Spleen (tissue), 11 donors: ENCODE measurements at regions not wholly inside any gene's neighbourhood (a gene's known extent, or its start where the extent isn't known, plus 50 kb on each side); places are given as distances from the start of the nearest gene placed in this dataset.

Experiments used
- DNase-seq: peaks from one replicate; pipeline ENCODE4 v3.0.0-alpha.2; 2020
- H3K27ac ChIP-seq, 8 donors: fragments of 200-600 bp; sonication (generic) in 7 of 8; 1 replicate in 4 of 8; 2 replicates in 4 of 8; pipeline versions ENCODE4 v1.5.0 to v1.8.0; 2016 to 2021; ENCODE audit warnings: inconsistent platforms in 4 of 8, mild to moderate bottlenecking in 4 of 8, moderate library complexity in 1 of 8
- H3K27me3 ChIP-seq, 7 donors: fragments of 200-600 bp; sonication (generic) in 6 of 7; replicated peaks in 1 of 7; 1 replicate in 4 of 7; 2 replicates in 3 of 7; pipeline versions ENCODE4 v1.5.0 to v1.8.0; 2016 to 2021; ENCODE audit warnings: inconsistent platforms in 3 of 7, mild to moderate bottlenecking in 1 of 7
- H3K36me3 ChIP-seq, 6 donors: fragments of 200-600 bp; sonication (generic) in 5 of 6; 1 replicate in 4 of 6; 2 replicates in 2 of 6; pipeline versions ENCODE4 v1.5.0 to v1.8.0; 2016 to 2021; ENCODE audit warnings: inconsistent platforms in 2 of 6
- H3K4me1 ChIP-seq, 6 donors: fragments of 200-600 bp; sonication (generic) in 5 of 6; 1 replicate in 3 of 6; 2 replicates in 3 of 6; pipeline versions ENCODE4 v1.5.0 to v1.8.0; 2016 to 2021; ENCODE audit warnings: inconsistent platforms in 3 of 6
- H3K4me3 ChIP-seq, 8 donors: fragments of 200-600 bp; sonication (generic) in 7 of 8; 1 replicate in 4 of 8; 2 replicates in 4 of 8; pipeline versions ENCODE4 v1.5.0 to v1.8.0; 2016 to 2021; ENCODE audit warnings: inconsistent platforms in 4 of 8, mild to moderate bottlenecking in 4 of 8, moderate library complexity in 2 of 8
- H3K9me3 ChIP-seq, 8 donors: fragments of 200-600 bp; sonication (generic) in 7 of 8; 1 replicate in 4 of 8; 2 replicates in 4 of 8; pipeline versions ENCODE4 v1.5.0 to v1.8.0; 2016 to 2021; ENCODE audit warnings: inconsistent platforms in 4 of 8
- POLR2A ChIP-seq, 3 donors: fragments of 450-650 bp; IDR thresholded peaks; one replicate each; pipeline ENCODE4 v1.5.1; 2017; ENCODE audit warnings: antibody characterized with exemption in 3 of 3, mild to moderate bottlenecking in 1 of 3
- POLR2AphosphoS5 ChIP-seq, 3 donors: sonication (generic); formaldehyde crosslinking; IDR thresholded peaks; one replicate each; pipeline ENCODE4 v1.5.1; 2017; ENCODE audit warnings: antibody characterized with exemption in 3 of 3
- WGBS, 5 donors: extraction: QIAGEN DNeasy Blood & Tissue Kit in 3 of 5; methylation state at CpG; one replicate each; pipeline versions ENCODE4 v1.1.5 to v1.1.7; 2013 to 2018; 5-methylcytosine and 5-hydroxymethylcytosine counted together
- intact Hi-C: fragments of 100-400 bp; cut with DNase I; formaldehyde crosslinking; loops from one replicate; pipeline ENCODE4 v1.15.0; 2023; ENCODE audit warnings: low total_unique reads
- TF ChIP-seq, protein P1 (sequence below), 11 experiments: fragments of 200-600 bp in 7 of 11; fragments of 450-650 bp in 4 of 11; sonication (generic) in 4 of 11; IDR thresholded peaks in 8 of 11; conservative IDR thresholded peaks in 3 of 11; 1 replicate in 7 of 11; 2 replicates in 4 of 11; pipeline versions ENCODE4 v1.4.0 to v1.8.0; 2016 to 2021; ENCODE audit warnings: antibody characterized with exemption in 11 of 11, inconsistent platforms in 4 of 11, mild to moderate bottlenecking in 1 of 11
- donor health status: healthy with polysubstance abuse.
- donor health status: DM: no; HTN: no; CAD: no; lungs with moderate emphysema.
- donor health status: DM: no; HTN: no; CAD: no.
- donor health status: Bipolar disorder and iron deficiency.
- donor health status: healthy.
- donor health status: DM: no; HTN: no; CAD: no.
- donor health status: DM: yes; HTN: yes; CAD: no.

- TF ChIP-seq POLR2A (IDR thresholded peaks at IDR 0.05) (no peak), POLR2AphosphoS5 (IDR thresholded peaks at IDR 0.05) (no peak)
- TF ChIP-seq, protein P1, sequence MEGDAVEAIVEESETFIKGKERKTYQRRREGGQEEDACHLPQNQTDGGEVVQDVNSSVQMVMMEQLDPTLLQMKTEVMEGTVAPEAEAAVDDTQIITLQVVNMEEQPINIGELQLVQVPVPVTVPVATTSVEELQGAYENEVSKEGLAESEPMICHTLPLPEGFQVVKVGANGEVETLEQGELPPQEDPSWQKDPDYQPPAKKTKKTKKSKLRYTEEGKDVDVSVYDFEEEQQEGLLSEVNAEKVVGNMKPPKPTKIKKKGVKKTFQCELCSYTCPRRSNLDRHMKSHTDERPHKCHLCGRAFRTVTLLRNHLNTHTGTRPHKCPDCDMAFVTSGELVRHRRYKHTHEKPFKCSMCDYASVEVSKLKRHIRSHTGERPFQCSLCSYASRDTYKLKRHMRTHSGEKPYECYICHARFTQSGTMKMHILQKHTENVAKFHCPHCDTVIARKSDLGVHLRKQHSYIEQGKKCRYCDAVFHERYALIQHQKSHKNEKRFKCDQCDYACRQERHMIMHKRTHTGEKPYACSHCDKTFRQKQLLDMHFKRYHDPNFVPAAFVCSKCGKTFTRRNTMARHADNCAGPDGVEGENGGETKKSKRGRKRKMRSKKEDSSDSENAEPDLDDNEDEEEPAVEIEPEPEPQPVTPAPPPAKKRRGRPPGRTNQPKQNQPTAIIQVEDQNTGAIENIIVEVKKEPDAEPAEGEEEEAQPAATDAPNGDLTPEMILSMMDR (IDR thresholded peaks at IDR 0.05 in 8 of 11, conservative IDR thresholded peaks at IDR 0.05 in 3 of 11), result no peak
- H3K9me3 ChIP-seq, result no peaks in the 10 kb centered on the region
- 59 to 79% (median 75%) methylated on average over 6 of the region's 6 CpGs for WGBS, 5 donors
- H3K4me3 ChIP-seq, result no peak overlapping the region
- H3K36me3 ChIP-seq, result no peaks in the 10 kb centered on the region
- no peaks in the 10 kb centered on the region for H3K4me1 ChIP-seq
- no peak for DNase-seq
- H3K27me3 ChIP-seq, result peaks cover 0 to 6% (median 0%) of the 10 kb centered on the region in 7 donors
- intact Hi-C loops, result no loop called here
- no peak overlapping the region for H3K27ac ChIP-seq
Measured at GRCh38 chr17:71760062-71760720, 360.6 kb upstream of the SOX9 start.

DNA sequence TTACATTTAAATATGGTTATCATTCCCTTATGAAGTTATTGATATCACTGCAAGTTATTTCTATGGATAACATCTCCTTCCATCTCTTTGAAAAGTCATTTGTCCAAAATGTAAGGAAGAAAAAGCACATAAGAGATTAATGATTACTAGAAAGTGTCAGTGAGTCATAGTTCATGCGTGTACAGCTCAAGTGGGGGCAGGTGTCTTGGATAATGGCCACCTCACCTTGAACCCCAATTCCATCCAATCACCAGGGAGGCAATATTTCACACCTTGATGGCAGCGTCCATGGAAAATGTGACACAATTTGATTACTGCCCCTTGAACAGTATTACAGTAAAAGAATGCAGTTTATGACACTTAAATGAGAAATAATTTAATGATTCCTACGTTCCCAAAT, 358.3 kb upstream of the SOX9 start:
- TF ChIP-seq POLR2A (IDR thresholded peaks at IDR 0.05) (no peak), POLR2AphosphoS5 (IDR thresholded peaks at IDR 0.05) (no peak)
- TF ChIP-seq, protein P1 (IDR thresholded peaks at IDR 0.05 in 8 of 11, conservative IDR thresholded peaks at IDR 0.05 in 3 of 11), result no peak
- DNase-seq, result no peak
- Histone ChIP-seq H3K4me3 (no peak overlapping the region), H3K27ac (no peak overlapping the region), H3K27me3 (peaks cover 0 to 6% (median 0%) of the 10 kb centered on the region in 7 donors), H3K9me3 (no peaks in the 10 kb centered on the region), H3K4me1 (no peaks in the 10 kb centered on the region), H3K36me3 (no peaks in the 10 kb centered on the region)
- whole genome bisulfite sequencing, 5 donors, result 58 to 75% (median 73%) methylated on average over 3 of the region's 3 CpGs
- intact Hi-C loops, result no loop called here

- Histone ChIP-seq H3K4me3 (no peak overlapping the region), H3K27ac (no peak overlapping the region), H3K27me3 (peaks cover 0 to 6% (median 0%) of the 10 kb centered on the region in 7 donors), H3K9me3 (peaks cover 0 to 5% (median 0%) of the 10 kb centered on the region in 8 donors), H3K4me1 (no peaks in the 10 kb centered on the region), H3K36me3 (no peaks in the 10 kb centered on the region)
- 34 to 54% (median 38%) methylated on average over 3 of the region's 3 CpGs for WGBS, 5 donors
- intact Hi-C loops, result no loop called here
- DNase-seq, result no peak
- TF ChIP-seq POLR2AphosphoS5 (IDR thresholded peaks at IDR 0.05), result no peak
- TF ChIP-seq, protein P1 (IDR thresholded peaks at IDR 0.05 in 8 of 11, conservative IDR thresholded peaks at IDR 0.05 in 3 of 11), result no peak
- TF ChIP-seq POLR2A (IDR thresholded peaks at IDR 0.05), result no peak
Measured at GRCh38 chr17:71764505-71764904, 356.3 kb upstream of the SOX9 start.

DNA sequence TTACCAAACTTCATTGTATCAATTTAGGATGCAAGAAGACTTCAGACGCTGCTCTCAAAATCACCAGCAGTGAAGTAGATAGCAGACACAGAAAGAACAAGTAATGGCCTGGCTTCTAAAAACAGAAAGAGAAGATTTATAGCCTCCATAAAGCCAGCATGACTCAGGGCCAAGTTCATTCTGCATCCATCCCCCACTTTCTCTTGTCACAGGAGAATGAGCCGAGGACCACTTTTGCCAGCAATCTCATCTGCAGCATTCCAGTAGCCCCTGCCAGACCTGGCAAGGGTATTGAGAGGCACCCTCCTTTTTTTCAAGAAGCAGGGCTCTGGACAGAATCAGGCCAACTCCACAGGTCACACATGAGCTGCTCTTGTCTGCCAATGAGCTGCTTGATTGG, 355.4 kb upstream of the SOX9 start:
- no peak overlapping the region for H3K27ac ChIP-seq
- peaks cover 0 to 6% (median 0%) of the 10 kb centered on the region in 7 donors for H3K27me3 ChIP-seq
- H3K9me3 ChIP-seq, result peaks cover 0 to 5% (median 0%) of the 10 kb centered on the region in 8 donors
- H3K4me1 ChIP-seq, result no peaks in the 10 kb centered on the region
- H3K4me3 ChIP-seq, result no peak overlapping the region
- intact Hi-C loops, result no loop called here
- DNase-seq, result no peak
- 58 to 77% (median 71%) methylated on average over 2 of the region's 2 CpGs for WGBS, 5 donors
- H3K36me3 ChIP-seq, result no peaks in the 10 kb centered on the region
- no peak for TF ChIP-seq POLR2AphosphoS5 (IDR thresholded peaks at IDR 0.05)
- TF ChIP-seq, protein P1 (IDR thresholded peaks at IDR 0.05 in 8 of 11, conservative IDR thresholded peaks at IDR 0.05 in 3 of 11), result no peak
- no peak for TF ChIP-seq POLR2A (IDR thresholded peaks at IDR 0.05)
